ENCODE measurements at regions not wholly inside any gene's neighbourhood (a gene's known extent, or its start where the extent isn't known, plus 50 kb on each side); places are given as distances from the start of the nearest gene placed in this dataset.

- no peaks in the 10 kb centered on the region for H3K9me3 ChIP-seq
- intact Hi-C loops (cut with DNase I), result no loop called here
- no peak overlapping the region for H3K4me3 ChIP-seq
- no peak for DNase-seq
- no peaks in the 10 kb centered on the region for H3K36me3 ChIP-seq
- no peak for TF ChIP-seq CTCF (IDR thresholded peaks at IDR 0.05)
- ATAC-seq, result no peak
- no peaks in the 10 kb centered on the region for H3K4me1 ChIP-seq
- H3K27ac ChIP-seq, result no peak overlapping the region
- no peaks in the 10 kb centered on the region for H3K27me3 ChIP-seq
These were observed 106.6 kb upstream of the ATP2B1 start for GRCh38 chr12:89815225-89815624.

- no peak for DNase-seq
- no peaks in the 10 kb centered on the region for H3K27me3 ChIP-seq
- TF ChIP-seq CTCF (IDR thresholded peaks at IDR 0.05), result no peak
- no peak overlapping the region for H3K27ac ChIP-seq
- intact Hi-C loops (cut with DNase I), result no loop called here
- no peaks in the 10 kb centered on the region for H3K36me3 ChIP-seq
- no peak for ATAC-seq
- H3K4me3 ChIP-seq, result no peak overlapping the region
- no peaks in the 10 kb centered on the region for H3K9me3 ChIP-seq
- H3K4me1 ChIP-seq, result no peaks in the 10 kb centered on the region
These were observed 94.8 kb upstream of the ATP2B1 start for GRCh38 chr12:89803412-89803811.

- H3K27ac ChIP-seq, result no peak overlapping the region
- no peaks in the 10 kb centered on the region for H3K4me1 ChIP-seq
- ATAC-seq (no peak), DNase-seq (no peak)
- H3K9me3 ChIP-seq, result no peaks in the 10 kb centered on the region
- H3K36me3 ChIP-seq, result no peaks in the 10 kb centered on the region
- H3K27me3 ChIP-seq, result no peaks in the 10 kb centered on the region
- H3K4me3 ChIP-seq, result no peak overlapping the region
- TF ChIP-seq CTCF (IDR thresholded peaks at IDR 0.05), result no peak
- intact Hi-C loops (cut with DNase I), result no loop called here
These were observed 92.6 kb upstream of the ATP2B1 start for GRCh38 chr12:89801284-89801683.

- no peaks in the 10 kb centered on the region for H3K9me3 ChIP-seq
- no peak overlapping the region for H3K4me3 ChIP-seq
- H3K27me3 ChIP-seq, result no peaks in the 10 kb centered on the region
- no peak for DNase-seq
- no peak for TF ChIP-seq CTCF (IDR thresholded peaks at IDR 0.05)
- no peak overlapping the region for H3K27ac ChIP-seq
- no peaks in the 10 kb centered on the region for H3K4me1 ChIP-seq
- intact Hi-C loops (cut with DNase I), result no loop called here
- no peak for ATAC-seq
- no peaks in the 10 kb centered on the region for H3K36me3 ChIP-seq
These were observed 91.8 kb upstream of the ATP2B1 start for GRCh38 chr12:89800435-89800834.

- intact Hi-C loops (cut with DNase I), result no loop called here
These were observed 90.7 kb upstream of the ATP2B1 start for GRCh38 chr12:89799316-89799715.

More at GRCh38 chr12:89799316-89799715, 90.7 kb upstream of the ATP2B1 start:
- H3K4me3 ChIP-seq, result no peak overlapping the region
- H3K27me3 ChIP-seq, result no peaks in the 10 kb centered on the region
- no peak for ATAC-seq
- no peak for TF ChIP-seq CTCF (IDR thresholded peaks at IDR 0.05)
- no peak for DNase-seq
- no peaks in the 10 kb centered on the region for H3K36me3 ChIP-seq
- H3K4me1 ChIP-seq, result no peaks in the 10 kb centered on the region
- no peak overlapping the region for H3K27ac ChIP-seq
- H3K9me3 ChIP-seq, result no peaks in the 10 kb centered on the region

Measured in left lung (tissue), 4 donors.